Activated T-helper 1 cell treated with anti-CD3 and anti-CD28 coated beads, Interleukin-12 subunit alpha, Interleukin-12 subunit beta, Interleukin-2, Interleukin-4 antibody, amounts not matched to agents 30 ng/mL and 10 ng/mL and 1 ng/mL, durations not matched to agents 14 hours and 24 hours and 36 hours (primary cell): ENCODE measurements at regions not wholly inside any gene's neighbourhood (a gene's known extent, or its start where the extent isn't known, plus 50 kb on each side); places are given as distances from the start of the nearest gene placed in this dataset.

Experiments used
- DNase-seq: peaks from one replicate; pipeline ENCODE4 v3.0.0; 2021; ENCODE audit warnings: low spot score
- H3K27ac Mint-ChIP-seq: one replicate; pipeline ENCODE4 v1.8.0; 2021; ENCODE audit warnings: mild to moderate bottlenecking, mixed read lengths
- H3K27me3 Mint-ChIP-seq: one replicate; pipeline ENCODE4 v1.8.0; 2022; ENCODE audit warnings: mild to moderate bottlenecking, moderate library complexity, mixed read lengths; ENCODE audit not compliant: insufficient read depth
- H3K36me3 Mint-ChIP-seq: one replicate; pipeline ENCODE4 v1.8.0; 2021; ENCODE audit warnings: low read depth, mixed read lengths
- H3K4me1 Mint-ChIP-seq: one replicate; pipeline ENCODE4 v1.8.0; 2021; ENCODE audit warnings: low read depth, mixed read lengths
- H3K4me3 Mint-ChIP-seq: one replicate; pipeline ENCODE4 v1.8.0; 2021; ENCODE audit warnings: mild to moderate bottlenecking, moderate library complexity, mixed read lengths
- H3K9me3 Mint-ChIP-seq: one replicate; pipeline ENCODE4 v1.8.0; 2021; ENCODE audit warnings: mixed read lengths
- intact Hi-C: fragments of 100-400 bp; cut with micrococcal nuclease; formaldehyde crosslinking; loops from one replicate; pipeline ENCODE4 v1.15.1; 2024

DNA sequence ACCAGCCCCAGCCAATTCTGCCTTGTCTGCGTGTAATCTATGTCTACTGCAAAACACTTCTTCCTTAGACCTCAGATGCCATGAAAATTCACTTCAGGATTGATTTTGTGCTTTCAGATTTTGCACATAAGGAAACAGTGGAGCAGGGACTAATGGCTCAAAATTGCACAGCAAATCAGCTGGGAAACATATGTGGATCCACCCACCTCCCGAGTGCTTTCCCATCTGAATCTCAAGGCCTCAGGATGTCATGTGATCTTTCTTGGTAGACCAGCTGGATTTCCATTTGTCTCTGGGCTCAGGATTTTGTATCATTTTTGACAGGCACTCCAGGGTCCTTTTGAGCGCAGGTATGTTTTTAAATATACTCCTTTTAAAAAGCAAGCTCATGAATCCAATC is 158.6 kb downstream of the MIS18A start:
- no peak for DNase-seq
- H3K27ac Mint-ChIP-seq: no peak overlapping the region
- no peaks in the 10 kb centered on the region for H3K36me3 Mint-ChIP-seq
- no peaks in the 10 kb centered on the region for H3K9me3 Mint-ChIP-seq
- intact Hi-C loops: no loop called here
- H3K4me1 Mint-ChIP-seq: no peaks in the 10 kb centered on the region
- H3K4me3 Mint-ChIP-seq: no peak overlapping the region
- no peaks in the 10 kb centered on the region for H3K27me3 Mint-ChIP-seq

DNA sequence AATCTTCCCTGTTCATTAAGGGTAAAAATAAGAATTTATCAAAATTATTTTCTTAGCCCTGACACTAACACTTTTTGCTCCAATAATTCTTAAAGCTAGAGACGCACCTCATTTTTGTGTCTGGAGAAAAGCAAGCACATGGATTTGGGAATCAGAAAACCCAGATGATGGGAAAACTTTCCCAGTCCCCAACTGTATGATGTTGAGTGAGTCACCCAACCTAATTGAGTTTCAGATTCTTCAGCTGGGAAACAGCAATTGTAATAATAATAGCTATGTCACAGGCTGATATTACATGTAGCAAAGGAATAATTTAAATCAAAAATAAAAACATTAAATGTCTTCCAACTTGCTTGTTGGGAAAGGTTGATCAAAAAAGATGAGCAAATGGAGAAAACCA is 159.0 kb downstream of the MIS18A start:
- H3K36me3 Mint-ChIP-seq: no peaks in the 10 kb centered on the region
- no peaks in the 10 kb centered on the region for H3K9me3 Mint-ChIP-seq
- intact Hi-C loops: no loop called here

DNA sequence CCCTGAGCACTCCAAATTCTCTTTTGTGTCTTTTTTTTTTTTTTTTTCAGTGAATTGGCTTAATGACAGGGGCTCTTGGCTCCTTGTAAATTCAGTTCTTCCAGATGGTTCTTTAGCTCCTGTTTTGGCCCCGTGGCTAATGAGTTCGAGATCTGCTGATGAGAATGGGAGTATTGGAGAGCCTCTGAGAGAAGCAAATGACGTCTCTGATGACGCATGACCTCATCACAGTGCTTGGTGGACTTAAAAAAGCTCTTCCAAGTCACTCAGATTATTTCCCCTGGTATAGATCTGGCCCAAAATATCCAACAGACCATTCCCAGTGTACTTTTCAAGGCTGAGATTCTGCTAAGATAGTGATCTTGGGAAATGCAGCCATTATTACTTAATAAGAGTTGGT is 159.5 kb downstream of the MIS18A start:
- no peak overlapping the region for H3K27ac Mint-ChIP-seq
- H3K36me3 Mint-ChIP-seq: no peaks in the 10 kb centered on the region
- H3K9me3 Mint-ChIP-seq: no peaks in the 10 kb centered on the region
- DNase-seq: no peak
- H3K4me3 Mint-ChIP-seq: no peak overlapping the region
- H3K27me3 Mint-ChIP-seq: no peaks in the 10 kb centered on the region
- intact Hi-C loops: no loop called here
- H3K4me1 Mint-ChIP-seq: no peaks in the 10 kb centered on the region

More for the DNA sequence above, 159.0 kb downstream of the MIS18A start:
- DNase-seq: no peak
- no peak overlapping the region for H3K4me3 Mint-ChIP-seq
- H3K4me1 Mint-ChIP-seq: no peaks in the 10 kb centered on the region
- no peak overlapping the region for H3K27ac Mint-ChIP-seq
- no peaks in the 10 kb centered on the region for H3K27me3 Mint-ChIP-seq

DNA sequence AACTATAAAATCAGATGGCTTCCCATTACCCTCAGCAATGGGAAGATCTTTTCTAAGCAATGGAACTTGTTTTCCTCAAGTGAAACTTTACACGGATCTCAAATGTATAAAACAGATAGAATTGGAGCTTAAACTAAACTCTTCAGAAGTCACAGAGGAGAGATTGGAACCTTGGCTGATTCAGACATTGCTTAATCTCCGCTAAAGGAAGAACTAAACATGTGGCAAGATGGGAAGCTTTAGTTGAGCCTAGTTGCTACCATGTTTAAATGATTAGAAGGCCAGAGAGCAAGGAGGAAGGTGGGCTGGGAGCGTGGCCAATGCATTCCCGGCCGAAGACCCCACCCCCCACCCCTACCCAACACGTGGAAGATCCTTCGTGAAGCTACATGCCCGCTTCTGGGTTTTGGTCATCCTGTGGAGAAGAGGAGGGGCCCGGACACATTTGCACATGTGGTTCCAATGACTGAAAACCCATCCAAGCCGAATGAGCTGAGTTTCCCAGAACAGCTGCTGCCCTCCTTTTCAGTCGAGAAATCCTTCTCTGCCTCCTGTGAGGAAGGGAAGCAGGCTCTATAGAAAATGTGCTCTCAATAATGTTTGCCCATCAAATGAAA is 164.3 kb downstream of the MIS18A start:
- H3K36me3 Mint-ChIP-seq: no peaks in the 10 kb centered on the region
- H3K9me3 Mint-ChIP-seq: no peaks in the 10 kb centered on the region
- intact Hi-C loops: no loop called here
- H3K27ac Mint-ChIP-seq: no peak overlapping the region
- H3K27me3 Mint-ChIP-seq: no peaks in the 10 kb centered on the region
- no peak overlapping the region for H3K4me3 Mint-ChIP-seq
- H3K4me1 Mint-ChIP-seq: no peaks in the 10 kb centered on the region
- DNase-seq: no peak

DNA sequence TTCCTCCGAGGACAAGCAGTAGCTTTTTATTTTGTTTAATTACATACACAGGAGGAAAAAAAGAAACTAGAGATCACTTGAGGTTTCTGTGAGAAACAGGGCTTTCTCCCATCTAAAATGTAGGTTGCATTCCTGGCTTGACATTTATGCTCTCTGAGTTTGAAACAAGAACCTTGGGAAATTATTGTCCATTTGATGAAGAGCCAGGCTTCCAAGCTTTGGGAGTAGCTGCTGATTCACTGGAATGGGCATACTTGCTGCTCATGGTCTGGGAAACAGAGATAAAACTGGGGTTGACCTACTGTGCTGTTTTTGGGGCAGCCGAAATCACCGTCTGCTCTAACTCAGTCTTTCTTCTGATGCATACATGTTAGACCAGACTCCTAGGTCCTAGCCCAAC is 165.4 kb downstream of the MIS18A start:
- no peaks in the 10 kb centered on the region for H3K9me3 Mint-ChIP-seq
- DNase-seq: no peak
- H3K4me1 Mint-ChIP-seq: no peaks in the 10 kb centered on the region
- no peaks in the 10 kb centered on the region for H3K27me3 Mint-ChIP-seq
- intact Hi-C loops: no loop called here
- no peaks in the 10 kb centered on the region for H3K36me3 Mint-ChIP-seq
- no peak overlapping the region for H3K4me3 Mint-ChIP-seq
- H3K27ac Mint-ChIP-seq: no peak overlapping the region

DNA sequence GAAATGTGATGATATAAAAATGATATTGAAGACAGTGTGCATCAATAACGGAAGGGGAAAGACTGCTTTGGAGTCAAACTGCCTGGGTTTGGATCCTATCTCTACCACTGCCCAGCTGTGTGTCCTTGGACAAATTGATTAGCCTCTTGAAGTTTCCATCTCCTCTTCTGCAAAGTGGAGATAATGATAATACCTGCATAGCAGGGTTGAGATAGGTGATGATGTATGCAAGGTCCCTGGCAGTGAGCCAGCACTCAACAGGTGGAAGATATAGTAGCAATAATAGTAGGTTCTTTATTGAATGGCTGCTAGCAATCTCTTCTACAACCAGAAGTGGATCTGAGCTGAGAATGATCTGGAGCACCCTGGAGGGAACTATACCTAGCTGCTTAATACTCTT is 166.7 kb downstream of the MIS18A start:
- Mint-ChIP-seq H3K4me3 (no peak overlapping the region), H3K27ac (no peak overlapping the region), H3K36me3 (no peaks in the 10 kb centered on the region), H3K9me3 (no peaks in the 10 kb centered on the region), H3K27me3 (no peaks in the 10 kb centered on the region), H3K4me1 (no peaks in the 10 kb centered on the region)
- no peak for DNase-seq
- intact Hi-C loops: no loop called here

DNA sequence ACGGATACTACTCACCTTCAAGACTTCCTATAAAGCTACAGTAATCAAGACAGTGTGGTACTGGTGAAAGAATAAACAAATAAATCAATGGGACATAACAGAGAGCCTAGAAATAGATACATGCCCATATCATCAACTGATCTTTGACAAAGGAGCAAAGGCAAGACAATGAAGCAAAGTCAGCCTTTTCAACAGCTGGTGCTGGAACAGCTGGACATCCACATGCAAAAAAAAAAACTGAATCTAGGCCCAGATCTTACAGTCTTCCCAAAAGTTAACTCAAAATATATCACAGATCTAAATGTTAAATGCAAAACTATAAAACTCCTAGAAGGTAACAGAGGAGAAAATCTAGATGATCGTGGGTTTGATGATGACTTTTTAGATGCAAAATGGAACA is 170.3 kb downstream of the MIS18A start:
- Mint-ChIP-seq H3K27ac (no peak overlapping the region), H3K36me3 (no peaks in the 10 kb centered on the region), H3K4me3 (no peak overlapping the region), H3K9me3 (no peaks in the 10 kb centered on the region), H3K27me3 (no peaks in the 10 kb centered on the region), H3K4me1 (no peaks in the 10 kb centered on the region)
- DNase-seq: no peak
- intact Hi-C loops: no loop called here

DNA sequence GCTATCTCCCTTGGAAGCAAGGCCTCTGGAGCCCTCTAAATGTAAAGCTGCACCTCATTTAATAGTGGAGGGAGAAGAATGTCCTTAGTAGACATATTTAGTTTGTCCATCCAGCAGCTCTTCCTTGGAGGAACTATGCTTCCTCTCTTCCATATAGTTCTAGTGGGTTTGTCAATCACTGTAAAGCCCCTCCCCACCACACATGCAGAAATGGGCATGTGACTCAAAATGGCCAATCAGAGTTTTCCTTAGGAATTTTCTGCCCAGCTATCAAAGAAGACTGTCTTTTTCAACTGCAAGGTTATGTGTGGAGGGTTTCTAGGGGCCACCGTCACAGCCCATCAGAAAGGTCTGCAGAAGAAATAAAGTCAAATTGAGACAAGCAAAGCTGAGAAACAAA is 175.5 kb downstream of the MIS18A start:
- H3K27me3 Mint-ChIP-seq: no peaks in the 10 kb centered on the region
- H3K36me3 Mint-ChIP-seq: no peaks in the 10 kb centered on the region
- no peak for DNase-seq
- no peak overlapping the region for H3K4me3 Mint-ChIP-seq
- H3K9me3 Mint-ChIP-seq: no peaks in the 10 kb centered on the region
- intact Hi-C loops: no loop called here
- H3K27ac Mint-ChIP-seq: no peak overlapping the region
- H3K4me1 Mint-ChIP-seq: no peaks in the 10 kb centered on the region

DNA sequence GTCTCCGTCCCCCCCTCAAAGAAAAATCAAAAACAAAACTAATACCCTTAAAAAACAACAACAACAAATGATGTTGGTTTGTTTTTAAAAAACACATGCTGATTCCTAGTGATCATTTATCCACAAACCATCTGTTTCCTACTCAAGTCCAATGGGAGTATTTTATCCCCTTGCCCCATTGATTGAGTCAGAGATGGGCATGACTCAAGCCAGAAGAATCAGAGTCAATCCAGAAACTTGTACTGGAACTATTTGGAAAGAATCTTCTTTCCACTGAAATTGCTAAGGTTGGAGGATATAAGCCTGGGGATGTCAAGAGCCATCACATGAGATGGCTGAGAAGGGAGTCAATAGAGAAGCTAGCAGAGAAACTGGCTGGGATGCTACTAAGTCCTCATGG is 176.4 kb downstream of the MIS18A start:
- Mint-ChIP-seq H3K27ac (no peak overlapping the region), H3K4me3 (no peak overlapping the region), H3K36me3 (no peaks in the 10 kb centered on the region), H3K4me1 (no peaks in the 10 kb centered on the region), H3K9me3 (no peaks in the 10 kb centered on the region), H3K27me3 (no peaks in the 10 kb centered on the region)
- intact Hi-C loops: no loop called here
- DNase-seq: no peak

DNA sequence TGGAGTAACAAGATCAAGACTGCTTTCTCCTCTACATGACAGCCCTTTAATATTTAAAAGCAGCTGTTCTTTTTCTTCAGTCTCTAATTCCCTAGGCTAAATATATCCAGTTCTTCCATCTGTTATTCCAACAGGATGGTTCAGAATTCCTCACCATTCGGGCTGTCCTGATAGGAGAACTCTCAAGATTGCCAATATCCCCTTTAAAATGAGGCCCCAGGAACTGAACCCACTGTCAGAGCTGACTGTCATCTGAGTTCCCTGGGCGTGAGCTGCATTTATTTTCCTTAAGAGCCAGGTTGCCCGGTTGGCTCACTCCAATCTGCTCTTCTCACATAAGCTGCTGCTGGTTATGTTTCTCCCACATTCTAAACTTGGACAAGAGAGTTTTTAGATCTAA is 177.6 kb downstream of the MIS18A start:
- H3K27ac Mint-ChIP-seq: no peak overlapping the region
- H3K4me1 Mint-ChIP-seq: no peaks in the 10 kb centered on the region
- no peaks in the 10 kb centered on the region for H3K9me3 Mint-ChIP-seq
- intact Hi-C loops: no loop called here
- no peak overlapping the region for H3K4me3 Mint-ChIP-seq
- DNase-seq: no peak
- H3K36me3 Mint-ChIP-seq: no peaks in the 10 kb centered on the region
- no peaks in the 10 kb centered on the region for H3K27me3 Mint-ChIP-seq

DNA sequence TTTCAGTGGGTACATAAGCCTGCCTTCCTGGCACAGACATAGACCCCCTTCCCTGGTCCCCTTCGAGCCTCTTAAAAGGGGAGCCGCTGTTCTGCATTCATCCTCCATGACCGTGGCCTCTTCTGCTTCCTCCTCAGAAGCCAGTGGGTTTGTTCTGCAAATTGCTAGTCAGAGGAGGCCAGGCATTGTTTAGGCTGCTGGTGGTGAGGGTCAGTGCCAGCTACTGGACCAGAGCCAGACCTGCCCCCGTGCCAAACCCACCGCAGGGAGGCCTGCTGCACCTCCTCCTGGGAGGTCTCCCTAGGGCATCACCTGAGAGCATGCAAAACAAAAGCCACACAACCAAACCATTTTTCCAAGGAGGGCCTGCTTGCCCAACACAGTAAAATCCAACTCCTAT is 178.4 kb downstream of the MIS18A start:
- no peak overlapping the region for H3K4me3 Mint-ChIP-seq
- H3K27ac Mint-ChIP-seq: no peak overlapping the region
- H3K27me3 Mint-ChIP-seq: no peaks in the 10 kb centered on the region
- DNase-seq: no peak
- H3K4me1 Mint-ChIP-seq: no peaks in the 10 kb centered on the region
- intact Hi-C loops: no loop called here
- no peaks in the 10 kb centered on the region for H3K36me3 Mint-ChIP-seq
- no peaks in the 10 kb centered on the region for H3K9me3 Mint-ChIP-seq

DNA sequence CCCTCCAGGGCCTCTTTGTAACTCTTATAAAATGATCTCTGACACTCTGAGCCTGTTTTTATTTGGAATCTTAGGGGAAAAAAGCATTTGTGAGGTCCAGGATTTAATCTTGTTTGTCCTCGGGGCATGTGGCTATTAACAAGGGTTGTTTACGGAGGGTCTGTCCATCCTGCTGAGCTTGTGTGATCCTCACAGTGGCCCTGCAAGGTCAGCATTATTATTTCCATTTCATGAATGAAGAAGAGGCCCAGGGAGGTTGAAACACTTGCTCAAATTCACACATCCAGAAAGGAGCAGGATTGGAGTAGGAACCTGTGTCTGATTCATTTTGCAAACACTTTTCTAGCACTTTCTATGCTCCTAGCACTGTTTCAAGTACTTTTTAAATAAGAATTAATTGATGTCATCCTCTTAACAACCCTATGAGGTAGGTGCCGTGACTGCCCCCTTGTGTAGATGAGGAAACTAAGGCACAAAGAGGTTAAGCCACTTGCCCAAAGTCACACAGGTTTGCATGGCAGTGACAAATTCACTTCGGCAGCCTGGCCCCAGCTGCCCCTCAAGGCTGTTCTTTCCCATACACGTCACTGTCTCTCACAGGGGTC is 178.9 kb downstream of the MIS18A start:
- Mint-ChIP-seq H3K36me3 (no peaks in the 10 kb centered on the region), H3K27me3 (no peaks in the 10 kb centered on the region), H3K9me3 (no peaks in the 10 kb centered on the region), H3K27ac (no peak overlapping the region), H3K4me1 (no peaks in the 10 kb centered on the region), H3K4me3 (no peak overlapping the region)
- intact Hi-C loops: loop anchor here (5.0 kb wide), 1 partner anchor 157 kb away; no protein-coding TSS in a partner anchor
- DNase-seq: no peak

DNA sequence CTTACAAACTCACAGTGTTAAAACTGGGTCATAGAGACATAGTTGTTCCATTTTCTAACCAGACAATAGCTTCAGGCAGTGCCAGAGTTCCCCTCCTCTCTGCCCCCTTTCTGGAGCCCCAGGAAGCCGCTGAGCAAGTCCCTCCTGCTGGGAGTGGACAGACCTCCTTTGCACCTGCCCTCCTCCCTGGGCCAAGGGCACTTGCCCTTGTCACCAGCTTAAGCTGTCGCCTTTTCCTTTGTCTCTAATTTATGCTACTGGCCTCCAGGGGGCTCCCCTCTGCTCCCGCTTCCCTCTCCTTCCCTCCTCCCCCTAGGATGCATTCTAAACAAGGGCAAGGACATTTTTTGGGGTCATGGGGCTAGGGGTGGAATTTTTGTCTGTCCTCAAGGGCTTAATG is 182.4 kb downstream of the MIS18A start:
- Mint-ChIP-seq H3K27ac (no peak overlapping the region), H3K36me3 (no peaks in the 10 kb centered on the region), H3K9me3 (peaks cover 4% of the 10 kb centered on the region), H3K4me3 (no peak overlapping the region), H3K27me3 (no peaks in the 10 kb centered on the region), H3K4me1 (no peaks in the 10 kb centered on the region)
- no peak for DNase-seq
- intact Hi-C loops: loop anchor here (5.0 kb wide), 1 partner anchor 161 kb away; no protein-coding TSS in a partner anchor

DNA sequence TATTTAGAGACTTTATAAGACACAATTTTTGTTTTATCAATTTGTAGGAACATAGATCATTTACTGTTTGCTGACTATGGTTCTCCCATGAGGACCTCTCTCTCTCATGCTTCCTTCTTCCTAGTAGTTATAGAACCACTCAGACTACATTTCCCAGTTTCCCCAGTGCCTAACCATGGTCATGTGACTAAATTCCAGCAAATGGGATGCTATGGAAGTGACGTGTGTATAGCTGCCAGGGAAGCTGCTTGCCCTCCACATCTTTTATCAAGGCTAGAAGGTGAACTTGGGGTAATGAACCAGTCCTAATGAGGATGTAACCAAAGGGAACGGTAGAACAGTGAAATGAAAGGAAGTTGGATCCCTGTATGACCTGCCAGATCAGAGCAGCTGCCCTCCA is 184.0 kb downstream of the MIS18A start:
- no peak overlapping the region for H3K4me3 Mint-ChIP-seq
- DNase-seq: no peak
- H3K4me1 Mint-ChIP-seq: no peaks in the 10 kb centered on the region
- no peak overlapping the region for H3K27ac Mint-ChIP-seq
- intact Hi-C loops: loop anchor here (5.0 kb wide), 1 partner anchor 162 kb away; no protein-coding TSS in a partner anchor
- H3K27me3 Mint-ChIP-seq: no peaks in the 10 kb centered on the region
- H3K36me3 Mint-ChIP-seq: no peaks in the 10 kb centered on the region
- H3K9me3 Mint-ChIP-seq: peaks cover 4% of the 10 kb centered on the region
